Right lobe of liver (tissue), 6 donors: ENCODE measurements at regions not wholly inside any gene's neighbourhood (a gene's known extent, or its start where the extent isn't known, plus 50 kb on each side); places are given as distances from the start of the nearest gene placed in this dataset.

Experiments
- ATAC-seq, 4 donors: fragments of 200-7000 bp; cut with Tn5 transposase; one replicate each; pipeline ENCODE4 v1.9.1; 2020; ENCODE audit warnings: mild to moderate bottlenecking in 4 of 4, moderate library complexity in 4 of 4
- DNase-seq, 3 donors: peaks; one replicate each; pipeline ENCODE4 v3.0.0-alpha.2; 2020
- H3K27ac ChIP-seq, 3 donors: fragments of 200-600 bp; one replicate each; pipeline ENCODE4 v1.8.0; 2022
- H3K27me3 ChIP-seq, 2 donors: fragments of 200-600 bp; one replicate each; pipeline ENCODE4 v1.8.0; 2022
- H3K36me3 ChIP-seq, 4 donors: fragments of 200-600 bp; sonication (generic) in 1 of 4; one replicate each; pipeline versions ENCODE4 v1.5.1 to v1.8.0; 2017 to 2022; ENCODE audit warnings: control low read depth in 1 of 4
- H3K4me1 ChIP-seq, 4 donors: fragments of 200-600 bp; sonication (generic) in 1 of 4; one replicate each; pipeline versions ENCODE4 v1.5.1 to v1.8.0; 2017 to 2022; ENCODE audit warnings: control low read depth in 1 of 4
- H3K4me3 ChIP-seq, 3 donors: fragments of 200-600 bp; one replicate each; pipeline ENCODE4 v1.8.0; 2022
- H3K9me3 ChIP-seq, 4 donors: fragments of 200-600 bp; sonication (generic) in 1 of 4; one replicate each; pipeline versions ENCODE4 v1.5.1 to v1.8.0; 2017 to 2022; ENCODE audit warnings: control low read depth in 1 of 4
- CTCF ChIP-seq, 4 donors: fragments of 200-600 bp in 3 of 4; fragments of 450-650 bp in 1 of 4; IDR thresholded peaks; one replicate each; pipeline versions ENCODE4 v1.5.1 to v1.8.0; 2016 to 2022; ENCODE audit warnings: antibody characterized with exemption in 4 of 4, mild to moderate bottlenecking in 2 of 4
- POLR2A ChIP-seq: fragments of 450-650 bp; IDR thresholded peaks from one replicate; pipeline ENCODE4 v1.6.1; 2017; ENCODE audit warnings: antibody characterized with exemption, mild to moderate bottlenecking
- WGBS: methylation state at CpG from one replicate; pipeline ENCODE4 v1.1.6; 2018; ENCODE audit warnings: low coverage, low lambda C conversion rate; ENCODE audit not compliant: insufficient coverage; ENCODE audit errors: missing lambda C conversion rate; 5-methylcytosine and 5-hydroxymethylcytosine counted together
- intact Hi-C, 2 donors: fragments of 100-400 bp; cut with DNase I; formaldehyde crosslinking; loops; one replicate each; pipeline versions ENCODE4 v1.11.2 to v1.14.1; 2022
- donor health status: DM: no; HTN: yes; CAD: no.
- donor health status: DM: no; HTN: no; CAD: no.
- donor health status: DM: no; HTN: no; CAD: no.
- donor health status: DM: no; HTN: yes; CAD: no.
- donor health status: DM: no; HTN: yes; CAD: no.

DNA sequence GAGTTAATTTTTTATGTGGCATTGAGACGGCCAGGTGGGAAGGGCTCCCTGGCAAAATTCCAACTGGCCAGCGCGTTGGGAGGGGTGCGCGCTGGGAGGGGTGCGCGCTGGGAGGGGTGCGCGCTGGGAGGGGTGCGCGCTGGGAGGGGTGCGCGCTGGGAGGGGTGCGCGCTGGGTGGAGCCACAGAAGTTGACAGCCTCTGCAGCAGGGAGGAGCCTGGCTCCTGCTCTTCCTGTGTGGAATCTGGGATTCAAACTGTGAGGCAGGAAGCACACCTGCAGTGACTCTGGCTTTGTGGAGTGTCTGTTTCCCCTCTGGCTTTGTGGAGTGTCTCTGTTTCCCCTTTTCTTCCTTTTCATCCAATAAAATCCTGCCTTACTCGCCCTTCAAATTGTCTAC is 147.9 kb upstream of the CBLN2 start:
- intact Hi-C loops: no loop called here
- H3K27ac ChIP-seq: no peak overlapping the region
- no peak for ATAC-seq
- whole genome bisulfite sequencing: 14% methylated on average over 7 of the region's 16 CpGs
- TF ChIP-seq POLR2A (no peak), CTCF (IDR thresholded peaks at IDR 0.05) (no peak)
- no peak overlapping the region for H3K4me3 ChIP-seq
- no peak for DNase-seq
- H3K27me3 ChIP-seq: no peaks in the 10 kb centered on the region
- H3K9me3 ChIP-seq: no peaks in the 10 kb centered on the region
- H3K4me1 ChIP-seq: no peaks in the 10 kb centered on the region
- no peaks in the 10 kb centered on the region for H3K36me3 ChIP-seq

GRCh38 chr18:72687736-72688135 is 143.6 kb upstream of the CBLN2 start:
- 42% methylated on average over 4 of the region's 4 CpGs for WGBS
- intact Hi-C loops: no loop called here
- no peak for DNase-seq
- TF ChIP-seq CTCF (IDR thresholded peaks at IDR 0.05): no peak
- no peak for TF ChIP-seq POLR2A
- Histone ChIP-seq H3K9me3 (no peaks in the 10 kb centered on the region), H3K36me3 (no peaks in the 10 kb centered on the region), H3K27ac (no peak overlapping the region), H3K4me3 (no peak overlapping the region), H3K27me3 (no peaks in the 10 kb centered on the region), H3K4me1 (no peaks in the 10 kb centered on the region)
- no peak for ATAC-seq

DNA sequence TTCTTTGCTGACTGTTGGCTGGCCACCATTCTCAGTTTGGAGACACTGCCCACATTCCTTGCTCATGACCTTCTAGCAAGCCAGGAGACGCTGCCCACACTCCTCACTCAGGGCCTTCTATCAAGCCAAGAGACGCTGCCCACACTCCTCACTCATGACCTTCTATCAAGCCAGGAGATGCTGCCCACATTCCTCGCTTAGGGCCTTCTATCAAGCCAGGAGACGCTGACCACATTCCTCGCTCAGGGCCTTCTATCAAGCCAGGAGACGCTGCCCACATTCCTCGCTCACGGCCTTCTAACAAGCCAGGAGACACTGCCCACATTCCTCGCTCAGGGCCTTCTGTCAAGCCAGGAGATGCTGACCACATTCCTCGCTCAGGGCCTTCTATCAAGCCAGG is 131.3 kb upstream of the CBLN2 start:
- Histone ChIP-seq H3K27me3 (no peaks in the 10 kb centered on the region), H3K36me3 (no peaks in the 10 kb centered on the region), H3K9me3 (no peaks in the 10 kb centered on the region), H3K4me3 (no peak overlapping the region), H3K4me1 (no peaks in the 10 kb centered on the region), H3K27ac (no peak overlapping the region)
- TF ChIP-seq CTCF (IDR thresholded peaks at IDR 0.05): no peak
- TF ChIP-seq POLR2A: no peak
- intact Hi-C loops: no loop called here
- DNase-seq: no peak
- 36% methylated on average over 9 of the region's 10 CpGs for WGBS
- ATAC-seq: no peak

DNA sequence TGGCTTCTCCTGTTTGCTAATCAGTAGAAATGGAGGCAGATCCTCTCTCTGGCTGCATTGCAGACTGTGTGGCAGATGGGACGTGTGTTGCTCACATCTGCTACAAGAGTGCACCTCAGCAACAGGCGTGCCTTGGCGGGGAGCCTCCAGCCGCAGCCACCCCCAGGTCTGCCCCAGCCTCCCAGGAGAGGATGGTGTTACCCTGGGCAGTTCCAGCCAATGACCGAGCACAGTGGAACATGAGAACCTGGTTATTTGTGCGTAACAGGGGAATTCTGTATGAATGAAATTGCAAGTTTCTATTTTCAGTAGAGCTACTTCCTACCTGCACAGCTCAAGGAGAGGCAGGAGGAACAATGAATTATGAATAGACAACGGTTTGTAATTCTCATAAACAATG is 130.6 kb upstream of the CBLN2 start:
- no peaks in the 10 kb centered on the region for H3K4me1 ChIP-seq
- ATAC-seq (no peak), DNase-seq (no peak)
- 38% methylated on average over 2 of the region's 7 CpGs for WGBS
- no peak for TF ChIP-seq CTCF (IDR thresholded peaks at IDR 0.05)
- no peaks in the 10 kb centered on the region for H3K9me3 ChIP-seq
- H3K27ac ChIP-seq: no peak overlapping the region
- intact Hi-C loops: no loop called here
- no peak overlapping the region for H3K4me3 ChIP-seq
- no peaks in the 10 kb centered on the region for H3K27me3 ChIP-seq
- no peaks in the 10 kb centered on the region for H3K36me3 ChIP-seq

GRCh38 chr18:72673242-72673641 is 129.1 kb upstream of the CBLN2 start:
- Histone ChIP-seq H3K4me3 (no peak overlapping the region), H3K36me3 (no peaks in the 10 kb centered on the region), H3K9me3 (no peaks in the 10 kb centered on the region), H3K4me1 (no peaks in the 10 kb centered on the region), H3K27ac (no peak overlapping the region), H3K27me3 (no peaks in the 10 kb centered on the region)
- ATAC-seq (no peak), DNase-seq (no peak)
- intact Hi-C loops: no loop called here
- TF ChIP-seq CTCF (IDR thresholded peaks at IDR 0.05) (no peak), POLR2A (no peak)
- WGBS: 26% methylated on average over 5 of the region's 5 CpGs
